ENCODE measurements at regions not wholly inside any gene's neighbourhood (a gene's known extent, or its start where the extent isn't known, plus 50 kb on each side); places are given as distances from the start of the nearest gene placed in this dataset.

DNA sequence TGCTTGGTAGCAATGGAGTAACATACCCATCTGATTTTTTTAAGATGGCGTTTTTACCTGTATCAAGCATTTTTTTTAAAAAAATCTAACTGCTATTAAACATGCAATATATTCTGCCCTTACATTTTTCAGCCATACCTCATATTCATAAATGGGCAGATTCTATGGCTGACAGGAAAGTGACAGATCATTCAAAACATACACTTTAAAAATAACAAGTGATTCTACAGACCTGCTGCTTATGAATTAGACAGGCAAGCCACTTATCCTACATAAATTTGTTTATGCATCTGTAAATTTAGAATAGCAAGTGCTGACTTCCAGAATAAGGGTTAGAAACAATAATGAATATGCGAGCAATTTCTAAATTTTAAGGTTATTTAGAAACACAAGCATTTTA, 82.7 kb downstream of the TBXT start:
- no peak for FAIRE-seq
- H3K79me2 ChIP-seq (ENCODE audit: control insufficient read depth, insufficient read depth, low read length) = no peaks in the 10 kb centered on the region
- H3K4me3 ChIP-seq (replicated peaks in 1 of 3; ENCODE audit: insufficient read depth in 1 of 3, low read depth in 1 of 3, low read length in 3 of 3) = no peak overlapping the region
- H3K27me3 ChIP-seq (ENCODE audit: control insufficient read depth in 2 of 2, insufficient read depth in 2 of 2, low read length in 2 of 2) = no peaks in the 10 kb centered on the region
- H4K20me1 ChIP-seq (replicated peaks; ENCODE audit: control insufficient read depth, extremely low read depth, insufficient read depth, low read length) = no peaks in the 10 kb centered on the region
- no TSS peak for BruUV-seq (replicated peaks)
- H2AFZ ChIP-seq (ENCODE audit: low read depth, low read length) = no peak overlapping the region
- H3K27ac ChIP-seq (ENCODE audit: insufficient read depth, low read depth, low read length) = no peak overlapping the region
- no peak overlapping the region for H3K4me2 ChIP-seq (ENCODE audit: insufficient read depth, low read length)
- no peak for TF ChIP-seq MYC (IDR thresholded peaks at IDR 0.05; ENCODE audit: low read depth, low read length)
- TF ChIP-seq FOS (IDR thresholded peaks at IDR 0.05; ENCODE audit: borderline replicate concordance, insufficient read depth, low read length) = no peak
- no peak for TF ChIP-seq POLR2AphosphoS5 (IDR thresholded peaks at IDR 0.05; ENCODE audit: insufficient read depth, low read depth, low read length)
- no peak for TF ChIP-seq POLR2A (IDR thresholded peaks at IDR 0.05; ENCODE audit: low read depth, low read length)
- TF ChIP-seq GATA2 (IDR thresholded peaks at IDR 0.05; ENCODE audit: insufficient read depth, insufficient read length, low read depth, low read length) = no peak
- no peak for TF ChIP-seq MAX (IDR thresholded peaks at IDR 0.05; ENCODE audit: insufficient read depth, insufficient read length)
- TF ChIP-seq JUN (IDR thresholded peaks at IDR 0.05; ENCODE audit: borderline replicate concordance, insufficient read depth, insufficient read length, low read depth) = no peak
- TF ChIP-seq CTCF (IDR thresholded peaks at IDR 0.05; ENCODE audit: extremely low read depth in 1 of 2, insufficient read depth in 1 of 2, low read depth in 1 of 2, low read length in 2 of 2) = no peak
- no peak for TF ChIP-seq EZH2 (IDR thresholded peaks at IDR 0.05; ENCODE audit: borderline replicate concordance, low read depth, low read length, severe bottlenecking)
- ChIA-PET CTCF (no interaction called here), POLR2A (no interaction called here)
- no peaks in the 10 kb centered on the region for H3K36me3 ChIP-seq (ENCODE audit: control insufficient read depth in 2 of 2, extremely low read depth in 1 of 2, insufficient read depth in 2 of 2, low read length in 2 of 2)
- no peak overlapping the region for H3K9ac ChIP-seq (replicated peaks; ENCODE audit: extremely low read depth, insufficient read depth, low read length)
- H3K4me1 ChIP-seq (ENCODE audit: control insufficient read depth, extremely low read depth, insufficient read depth, low read length) = no peaks in the 10 kb centered on the region
- intact Hi-C loops (cut with micrococcal nuclease) = no loop called here
- no peaks in the 10 kb centered on the region for H3K9me3 ChIP-seq (replicated peaks; ENCODE audit: control insufficient read depth, insufficient read depth, low read length)
- dilution Hi-C loops (cut with MboI; ENCODE audit: extremely low pct_ligation_motif_present, low sequenced_read_pairs) = no loop called here
- no peak for DNase-seq (ENCODE audit: low read depth, low spot score)
- no peaks in the 10 kb centered on the region for H3K9me1 ChIP-seq (replicated peaks; ENCODE audit: control insufficient read depth, extremely low read depth, insufficient read depth, low read length)

Data from endothelial cell of umbilical vein (primary cell).